ENCODE measurements at regions not wholly inside any gene's neighbourhood (a gene's known extent, or its start where the extent isn't known, plus 50 kb on each side); places are given as distances from the start of the nearest gene placed in this dataset.

DNA sequence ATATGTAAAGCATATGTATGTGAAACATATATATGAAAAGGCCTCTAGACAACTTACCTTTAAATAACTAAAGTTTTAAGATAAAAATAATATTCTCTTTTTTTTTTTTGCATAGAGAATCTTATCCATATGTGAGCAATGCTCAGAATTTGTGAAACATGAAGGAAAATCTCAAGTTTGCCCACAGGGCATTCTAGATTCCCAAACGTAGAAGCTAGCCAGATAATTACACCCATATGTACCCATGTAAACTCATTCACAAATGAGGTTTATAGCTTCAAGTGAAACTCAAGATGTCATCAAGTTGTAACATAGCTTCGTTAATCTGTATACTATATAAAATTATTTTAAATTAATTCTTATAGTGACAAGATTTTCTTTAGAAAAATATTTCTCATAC, 537.3 kb upstream of the NR2F2 start:
- TF ChIP-seq POLR2A (IDR thresholded peaks at IDR 0.05; ENCODE audit: low read depth, low read length) (no peak), POLR2AphosphoS5 (IDR thresholded peaks at IDR 0.05; ENCODE audit: low read depth, low read length) (no peak)

Measured in GM12891 (cell line).